Posterior vena cava (tissue), 2 donors: ENCODE measurements at regions not wholly inside any gene's neighbourhood (a gene's known extent, or its start where the extent isn't known, plus 50 kb on each side); places are given as distances from the start of the nearest gene placed in this dataset.
A peak's percentile ranks its signal among the peaks of the same experiment; 100 is the strongest.

Experiments used
- DNase-seq: peaks from one replicate; pipeline ENCODE4 v3.0.0-alpha.2; 2020; ENCODE audit warnings: low spot score
- intact Hi-C, 2 donors: fragments of 100-400 bp; cut with DNase I; formaldehyde crosslinking; loops; one replicate each; pipeline versions ENCODE4 v1.14.1 to v1.14.2; 2022 to 2023
- donor health status: DM: yes; HTN: yes; CAD: no.
- donor health status: DM: yes; HTN: yes; CAD: no.

DNA sequence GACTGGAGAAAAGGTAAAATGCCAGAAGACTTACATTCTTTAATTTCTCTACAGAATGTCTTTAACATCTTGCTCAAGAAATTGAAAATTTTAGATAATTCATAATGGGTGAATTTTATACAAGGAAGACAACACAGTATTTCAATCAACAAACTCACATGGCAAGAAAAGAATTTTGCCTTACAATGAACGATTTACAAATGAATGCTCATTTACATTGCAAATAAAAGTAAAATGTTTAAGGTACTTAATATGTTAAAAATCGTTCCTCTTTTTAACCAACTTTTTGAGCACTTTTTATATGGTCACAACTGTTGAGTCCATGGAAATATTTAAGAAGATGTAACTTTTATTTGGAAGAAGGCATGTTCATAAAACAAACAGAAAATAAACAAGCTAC is 174.8 kb upstream of the UBE2E2 start:
- intact Hi-C loops = no loop called here
- no peak for DNase-seq

DNA sequence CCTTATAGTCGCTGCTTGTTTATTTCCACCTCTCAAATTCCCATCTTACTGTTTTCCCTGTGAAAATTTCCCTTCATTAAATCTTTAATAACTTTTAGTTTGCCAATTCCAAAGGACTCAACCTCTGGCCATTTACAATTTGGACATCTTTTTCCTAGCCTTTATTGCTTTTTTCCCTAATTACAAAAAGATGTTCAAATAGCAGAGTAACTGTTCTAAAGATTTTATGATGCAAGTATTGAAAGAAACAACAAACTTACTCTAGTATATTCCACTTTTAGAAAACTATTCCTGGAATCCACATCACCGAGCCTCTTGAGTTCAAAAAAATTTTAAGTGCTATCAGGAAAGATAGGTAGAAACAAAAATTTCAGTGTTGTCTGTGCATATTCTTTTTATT is 174.1 kb upstream of the UBE2E2 start:
- intact Hi-C loops = no loop called here
- no peak for DNase-seq

DNA sequence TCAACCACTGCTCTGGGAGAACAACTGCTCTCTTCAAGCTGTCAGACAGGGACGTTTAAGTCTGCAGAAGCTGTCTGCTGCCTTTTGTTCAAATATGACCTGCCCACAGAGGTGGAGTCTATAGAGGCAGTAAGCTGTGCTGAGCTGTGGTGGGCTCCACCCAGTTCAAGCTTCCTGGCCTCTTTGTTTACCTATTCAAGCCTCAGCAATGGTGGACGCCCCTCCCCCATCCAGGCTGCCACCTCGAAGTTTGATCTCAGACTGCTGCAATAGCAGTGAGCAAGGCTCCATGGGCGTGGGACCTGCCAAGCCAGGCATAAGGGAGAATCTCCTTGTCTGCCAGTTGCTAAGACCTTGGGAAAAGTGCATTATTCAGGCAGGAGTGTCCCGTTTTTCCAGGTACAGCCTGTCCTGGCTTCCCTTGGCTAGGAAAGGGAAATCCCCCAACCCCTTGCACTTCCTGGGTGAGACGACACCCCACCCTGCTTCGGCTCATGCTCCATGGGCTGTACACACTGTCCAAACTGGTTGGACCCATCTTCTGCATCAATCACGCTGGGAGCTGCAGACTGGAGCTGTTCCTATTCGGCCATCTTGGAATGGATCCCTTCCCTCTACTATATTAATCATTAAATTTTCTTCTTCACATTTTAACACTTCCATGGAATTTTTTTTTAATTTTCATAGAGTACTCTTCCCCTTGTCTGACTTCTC is 167.0 kb upstream of the UBE2E2 start:
- intact Hi-C loops = no loop called here
- no peak for DNase-seq

DNA sequence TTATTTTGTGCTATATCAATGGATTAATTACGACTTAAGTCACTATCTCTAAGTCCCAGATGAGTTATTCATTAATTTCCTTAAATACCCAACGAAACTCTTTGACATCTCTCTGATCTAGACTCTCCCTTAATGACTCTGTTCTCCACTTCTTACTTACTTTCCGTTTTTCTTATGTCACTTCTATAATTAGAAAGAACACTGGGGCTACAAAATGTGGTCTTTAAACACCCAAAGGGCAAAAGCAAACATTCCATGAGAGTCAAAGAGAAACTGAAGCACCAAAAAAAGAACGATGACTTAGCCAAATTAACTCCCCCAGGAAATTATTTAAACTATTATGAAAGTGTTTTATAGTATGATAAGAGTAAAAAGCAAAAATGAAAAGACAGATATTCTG is 166.4 kb upstream of the UBE2E2 start:
- intact Hi-C loops = no loop called here
- DNase-seq = no peak

DNA sequence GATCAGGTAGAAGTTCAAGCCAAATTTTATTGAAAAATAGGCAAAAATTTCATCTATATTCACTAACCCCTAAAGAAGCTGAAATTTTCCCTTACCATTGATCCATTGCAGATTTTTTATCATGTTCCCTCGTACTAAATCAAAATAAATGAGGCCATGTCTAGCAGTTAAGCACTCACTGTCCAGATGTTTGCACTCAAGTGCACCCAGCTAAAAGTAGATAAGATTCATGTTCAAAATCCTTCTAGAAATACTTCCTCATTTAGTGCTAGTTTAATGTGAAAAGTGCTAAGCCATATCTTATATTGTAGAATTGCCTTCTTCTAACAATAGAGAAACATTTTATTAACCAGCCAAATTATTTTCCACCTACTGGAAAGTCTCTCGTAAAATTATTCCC is 164.7 kb upstream of the UBE2E2 start:
- intact Hi-C loops = no loop called here
- DNase-seq = no peak

DNA sequence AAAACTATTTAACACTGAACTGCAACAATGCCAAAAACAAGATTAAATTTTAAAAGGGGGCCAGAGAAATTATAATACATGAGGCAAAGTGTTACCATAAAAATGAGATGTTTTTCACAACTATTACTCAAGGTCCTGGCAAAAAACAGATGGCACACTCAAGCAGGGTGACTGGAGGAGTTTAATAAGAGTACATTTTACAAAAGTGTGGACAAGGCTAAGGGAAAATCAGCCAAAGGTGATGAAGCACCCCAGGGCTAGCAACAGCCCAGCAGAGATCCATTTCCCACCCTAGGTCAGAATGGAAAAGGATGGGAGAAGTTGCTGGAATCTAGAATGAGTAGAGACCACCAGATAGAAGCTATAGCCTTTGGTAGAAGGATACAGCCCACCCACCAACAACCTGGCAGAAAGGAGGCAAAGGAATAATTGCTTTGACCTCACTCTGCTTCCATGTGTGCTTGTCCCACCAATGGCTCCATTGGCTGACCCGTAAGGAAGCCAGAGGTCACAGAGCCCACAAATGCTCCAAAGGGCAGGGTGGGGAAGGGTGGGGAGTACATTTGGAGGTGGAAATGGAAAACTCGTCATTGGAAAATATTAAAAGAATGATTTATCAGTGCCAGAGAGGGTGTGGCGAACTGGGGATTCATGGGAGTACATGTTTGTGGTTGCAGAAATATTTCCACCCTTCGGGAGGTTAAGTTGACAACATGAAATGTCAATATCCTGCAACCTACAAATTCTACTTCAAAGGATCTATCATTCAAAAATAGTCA is 161.0 kb upstream of the UBE2E2 start:
- intact Hi-C loops = no loop called here
- peak; percentile 82 for DNase-seq

DNA sequence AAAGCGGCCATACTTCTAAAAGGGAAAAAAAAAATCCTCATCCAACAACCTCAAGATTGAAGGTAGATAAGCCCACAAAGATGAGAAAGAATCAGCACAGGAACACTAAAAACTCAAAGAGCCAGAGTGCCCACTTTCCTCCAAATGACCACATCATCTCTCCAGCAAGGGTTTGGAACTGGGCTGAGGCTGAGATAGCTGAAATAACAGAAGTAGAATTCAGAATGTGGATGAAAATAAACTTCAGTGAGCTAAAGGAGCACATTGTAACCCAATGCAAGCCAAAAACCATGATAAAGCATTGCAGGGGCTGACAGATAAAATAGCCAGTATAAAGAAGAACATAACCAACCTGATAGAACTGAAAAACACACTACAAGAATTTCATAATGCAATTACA is 158.7 kb upstream of the UBE2E2 start:
- DNase-seq = no peak
- intact Hi-C loops = no loop called here

DNA sequence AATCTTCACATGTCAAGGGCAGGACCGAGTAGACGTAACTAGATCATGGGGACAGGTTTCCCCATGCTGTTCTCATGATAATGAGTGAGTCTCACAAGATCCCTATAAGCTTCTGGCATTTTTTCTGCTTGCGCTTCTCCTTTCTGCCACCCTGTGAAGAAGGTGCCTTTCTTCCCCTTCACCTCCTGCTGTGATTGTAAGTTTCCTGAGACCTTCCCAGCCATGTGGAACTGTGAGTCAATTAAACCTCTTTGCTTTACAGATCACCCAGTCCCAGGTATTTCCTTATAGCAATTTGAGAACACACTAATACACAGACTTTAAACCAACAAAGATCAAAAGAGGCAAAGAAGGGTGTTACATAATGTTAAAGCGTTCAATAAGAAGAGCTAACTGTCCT is 156.6 kb upstream of the UBE2E2 start:
- DNase-seq = no peak
- intact Hi-C loops = no loop called here

DNA sequence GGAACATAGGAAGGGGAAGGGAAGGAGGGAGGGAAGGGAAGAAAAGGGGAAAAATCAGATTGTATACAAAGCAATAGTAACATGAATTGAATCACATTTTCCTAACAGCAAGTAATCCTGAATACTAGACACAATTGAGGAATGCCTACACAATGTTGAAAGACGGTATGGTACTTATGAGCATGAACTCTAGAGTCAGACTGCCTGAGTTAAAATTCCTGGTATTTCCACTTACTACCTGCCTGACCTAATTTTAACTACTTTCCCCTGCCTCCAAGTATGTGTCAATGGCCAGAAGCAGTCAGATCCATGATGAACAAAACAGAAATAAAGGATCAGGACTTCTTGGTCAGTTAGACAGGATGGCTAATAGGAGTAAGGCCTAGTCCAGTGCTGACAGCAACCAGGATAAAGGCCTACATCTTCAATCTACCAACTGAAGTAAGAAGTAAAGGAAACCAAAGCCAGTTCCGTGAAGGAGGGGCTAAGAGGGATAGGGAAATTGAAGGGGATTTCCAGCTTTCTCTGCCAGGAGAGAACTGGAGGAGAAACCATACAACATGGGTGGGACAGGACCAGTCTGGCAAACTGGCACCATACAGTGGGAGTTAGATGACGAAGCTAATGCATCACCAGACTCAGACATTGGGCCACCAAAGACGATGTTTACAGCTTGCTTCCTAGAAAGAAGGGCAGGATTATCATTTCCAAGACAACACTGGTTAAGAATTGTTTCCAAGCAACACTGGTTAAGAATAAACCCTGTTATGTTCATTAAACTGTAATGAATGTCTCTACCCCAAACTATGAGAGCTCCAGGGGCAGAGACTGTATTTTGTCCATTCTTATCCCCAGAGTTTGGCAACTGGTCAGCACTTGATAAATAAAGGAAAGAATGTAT is 151.6 kb upstream of the UBE2E2 start:
- intact Hi-C loops = no loop called here

DNA sequence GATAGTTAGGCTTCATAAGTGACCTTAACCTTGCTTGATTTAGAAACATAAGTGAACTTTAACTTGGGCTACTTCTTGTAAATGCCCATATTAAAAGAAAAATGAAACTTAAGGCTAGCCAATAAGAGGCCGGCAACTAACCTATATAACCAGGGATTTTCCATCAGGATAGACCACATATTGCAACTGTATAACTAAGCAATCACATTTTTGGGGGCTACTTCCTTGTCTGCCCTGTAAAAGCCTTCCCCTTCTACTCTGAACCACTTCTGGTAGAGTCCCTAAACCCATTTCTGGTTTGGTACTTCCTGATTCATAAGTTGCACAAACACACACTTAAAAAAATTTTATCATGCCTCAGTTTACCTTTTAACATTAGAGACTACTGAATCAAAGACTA is 150.9 kb upstream of the UBE2E2 start:
- no peak for DNase-seq
- intact Hi-C loops = no loop called here

More for the DNA sequence above, 151.6 kb upstream of the UBE2E2 start:
- DNase-seq = no peak

DNA sequence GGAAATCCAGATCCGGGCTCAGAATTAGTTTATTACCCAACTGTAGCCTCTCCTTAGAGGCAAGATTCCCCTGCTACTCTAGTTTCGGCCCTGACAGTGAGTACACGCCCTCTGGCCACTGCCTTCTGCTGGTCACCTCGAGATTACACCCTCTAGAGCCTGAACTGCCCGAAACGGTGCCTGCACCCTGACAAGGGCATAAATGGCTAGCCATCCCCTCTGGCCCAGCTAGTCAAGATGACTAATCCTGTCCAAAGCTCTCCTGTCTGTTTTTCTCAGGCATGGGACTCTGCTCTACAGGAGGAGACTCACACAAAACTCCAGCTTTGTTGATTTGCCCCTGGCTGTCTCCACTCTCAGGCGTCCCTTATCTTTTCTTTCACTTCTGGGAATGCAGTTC is 150.5 kb upstream of the UBE2E2 start:
- intact Hi-C loops = no loop called here
- DNase-seq = no peak

DNA sequence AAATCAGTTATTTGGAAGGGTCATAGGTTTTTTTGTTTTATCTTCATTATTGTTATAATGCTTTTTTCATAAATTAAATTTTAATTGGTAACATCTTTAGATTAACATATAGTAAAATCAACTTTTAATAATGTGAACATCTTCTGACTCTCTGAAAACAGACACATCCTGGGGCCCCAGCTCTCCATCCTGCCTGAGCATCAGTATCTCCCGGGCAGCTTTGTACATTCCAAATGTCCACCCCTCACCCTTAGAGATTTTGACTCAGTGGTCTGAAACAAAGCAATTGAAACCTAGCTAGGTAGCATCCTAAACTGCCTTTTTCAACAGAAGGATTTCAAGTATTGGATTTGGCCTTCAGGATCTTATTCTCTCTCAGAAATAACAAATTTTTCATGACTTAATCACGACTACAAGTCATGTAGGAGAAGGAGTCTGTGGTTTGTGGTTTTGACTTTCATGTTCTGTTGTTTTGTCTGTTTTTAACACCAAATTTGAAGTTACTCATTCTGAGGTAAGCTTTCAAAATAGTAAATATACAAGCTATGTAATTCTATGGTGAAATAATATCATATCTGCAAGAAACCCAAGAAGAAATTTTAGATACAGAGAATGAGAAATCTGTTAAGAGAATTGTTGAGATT is 147.3 kb upstream of the UBE2E2 start:
- intact Hi-C loops = no loop called here
- DNase-seq = no peak

DNA sequence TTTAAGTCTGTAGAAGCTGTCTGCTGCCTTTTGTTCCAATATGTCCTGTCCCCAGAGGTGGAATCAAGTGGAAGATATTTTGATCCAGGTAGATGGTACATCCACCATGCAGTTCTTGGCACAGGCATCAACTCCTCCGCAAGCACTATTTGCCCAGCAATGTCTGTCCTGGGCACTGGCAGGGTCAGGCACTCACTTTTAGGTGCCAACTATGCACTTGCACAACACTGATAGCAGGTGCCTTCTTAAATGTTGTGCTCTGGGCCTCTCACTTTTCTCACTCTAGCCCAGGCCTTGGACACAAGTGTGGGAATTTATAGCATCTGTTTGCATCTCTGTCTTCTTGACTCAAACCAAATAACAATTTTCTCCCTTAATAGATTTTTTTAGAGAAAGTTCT is 140.5 kb upstream of the UBE2E2 start:
- intact Hi-C loops = no loop called here
- no peak for DNase-seq

DNA sequence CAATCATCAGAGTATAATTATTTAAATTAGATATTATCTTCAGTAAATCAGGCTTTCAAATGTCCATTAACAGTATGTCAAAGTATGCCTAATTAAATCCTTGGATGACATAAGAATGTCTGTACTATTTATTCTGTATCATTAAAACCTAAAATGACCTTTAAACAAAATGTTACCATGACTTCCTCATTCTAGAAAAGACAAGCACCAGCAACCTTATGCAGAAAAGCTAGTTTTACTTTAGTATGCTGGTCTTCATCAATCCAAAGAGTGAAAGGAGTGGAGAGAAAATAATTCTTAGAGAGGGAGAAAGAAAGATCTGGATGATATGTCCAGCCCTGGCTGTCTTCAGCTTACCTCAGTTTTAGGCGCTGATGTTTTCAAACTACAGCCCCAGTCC is 140.1 kb upstream of the UBE2E2 start:
- no peak for DNase-seq
- intact Hi-C loops = no loop called here

DNA sequence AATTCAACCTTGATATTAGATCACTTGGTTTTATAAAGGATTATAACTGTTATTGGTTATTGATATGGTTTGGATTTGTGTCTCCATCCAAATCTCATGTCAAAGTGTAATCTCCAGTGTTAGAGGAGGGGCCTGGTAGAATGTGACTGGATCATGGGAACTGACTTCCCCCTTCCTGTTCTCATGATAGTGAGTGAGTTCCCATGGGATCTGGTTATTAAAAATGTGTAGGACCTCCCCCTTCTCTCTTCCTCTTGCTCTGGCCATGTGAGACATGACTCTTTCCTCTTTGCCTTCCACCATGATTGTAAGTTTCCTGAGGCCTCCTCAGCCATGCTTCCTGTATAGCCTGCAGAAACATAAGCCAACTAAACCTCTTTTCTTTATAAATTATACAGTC is 136.0 kb upstream of the UBE2E2 start:
- no peak for DNase-seq
- intact Hi-C loops = no loop called here

DNA sequence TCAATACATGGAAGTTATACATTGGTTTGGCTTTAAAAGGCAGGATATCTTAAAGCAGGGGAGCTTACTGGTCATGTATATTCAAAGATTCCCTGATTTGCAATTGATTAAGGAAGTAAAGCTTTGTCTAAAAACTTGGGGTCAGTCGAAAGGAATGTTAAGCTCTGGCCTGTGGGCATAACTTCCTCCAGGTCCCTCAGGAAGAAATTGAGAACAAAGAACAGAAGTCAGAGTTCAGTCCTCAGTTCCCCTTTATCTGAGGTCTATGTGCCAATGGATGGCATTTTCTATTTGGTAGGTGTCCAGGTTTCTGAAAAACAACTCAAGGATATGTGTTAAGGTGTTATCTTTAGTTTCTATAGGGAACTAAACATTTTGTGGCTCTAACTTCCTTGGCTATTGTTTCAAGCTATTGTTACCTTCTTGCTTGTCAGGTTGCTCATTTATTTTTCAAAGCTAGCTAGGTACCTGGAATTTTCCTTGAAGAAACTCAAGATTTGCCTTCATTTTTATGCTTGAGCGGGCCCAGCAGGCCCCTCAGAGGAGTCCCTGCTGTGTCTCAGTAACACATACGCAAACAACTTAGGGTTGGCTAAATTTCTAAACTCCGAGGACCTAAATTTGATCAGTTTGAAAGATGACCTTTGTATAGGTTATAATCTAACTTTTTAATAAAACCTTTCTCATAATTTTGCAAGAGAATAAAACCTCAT is 135.0 kb upstream of the UBE2E2 start:
- DNase-seq = no peak
- intact Hi-C loops = no loop called here

DNA sequence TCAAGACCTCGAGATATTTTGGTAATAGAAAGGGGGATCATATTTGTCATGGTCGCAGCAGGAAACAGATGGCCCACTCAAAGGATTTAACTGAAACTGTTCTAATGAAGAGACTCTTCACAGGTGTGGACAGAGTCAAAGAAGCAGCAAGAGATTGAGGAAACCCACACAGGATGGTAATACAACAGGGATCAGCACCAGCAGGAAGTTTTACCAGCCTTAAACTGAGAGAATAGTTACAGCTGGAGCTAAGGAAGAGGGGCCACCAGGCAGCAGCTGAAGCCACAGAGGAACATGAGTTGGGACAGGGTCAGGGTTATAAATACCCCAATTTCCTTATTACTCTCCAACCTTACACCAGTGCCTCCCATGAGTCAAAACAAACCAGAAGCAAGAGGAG is 131.8 kb upstream of the UBE2E2 start:
- intact Hi-C loops = no loop called here
- DNase-seq = no peak

DNA sequence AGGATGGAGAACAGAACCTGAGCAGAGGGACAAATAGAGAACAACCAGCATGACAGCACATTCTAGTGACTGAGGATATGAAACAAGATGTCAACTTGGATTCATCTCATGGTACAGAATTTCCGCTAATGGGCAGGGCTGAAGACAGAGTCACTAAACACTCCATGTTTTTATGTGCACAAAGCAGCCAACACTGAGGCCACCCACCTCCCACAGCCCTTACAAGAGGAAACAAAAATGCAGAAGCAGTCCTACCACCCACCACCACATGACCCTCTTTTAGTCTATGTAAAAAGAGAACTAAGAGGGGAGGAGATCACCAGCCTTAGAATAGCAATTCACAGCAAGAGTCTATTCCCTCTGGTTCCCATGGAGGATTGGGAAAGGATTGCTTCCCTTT is 131.4 kb upstream of the UBE2E2 start:
- DNase-seq = no peak
- intact Hi-C loops = no loop called here

DNA sequence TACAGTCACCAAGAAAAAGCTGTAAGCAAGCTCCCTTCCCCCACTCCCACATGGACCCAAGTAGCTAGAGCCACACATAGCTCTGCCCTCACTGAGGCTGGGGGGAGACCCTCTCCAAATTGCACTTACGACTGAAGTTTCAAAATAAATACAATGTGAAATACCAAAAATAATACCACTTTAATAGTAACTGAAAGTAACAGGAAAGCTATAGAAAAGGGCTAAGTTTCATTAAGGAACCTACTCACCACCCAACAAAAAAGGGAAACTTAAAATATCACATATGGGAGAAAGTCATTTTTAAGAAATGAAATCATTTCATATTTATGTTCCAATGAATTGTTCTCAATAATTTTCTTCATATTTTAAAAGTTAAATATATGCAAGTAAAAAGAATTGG is 130.4 kb upstream of the UBE2E2 start:
- DNase-seq = no peak
- intact Hi-C loops = no loop called here
